HG03469 (cell line): ENCODE measurements at regions not wholly inside any gene's neighbourhood (a gene's known extent, or its start where the extent isn't known, plus 50 kb on each side); places are given as distances from the start of the nearest gene placed in this dataset.

Experiments
- ATAC-seq: cut with Tn5 transposase; IDR thresholded peaks from one replicate; pipeline ENCODE4 v1.9.1; 2021; ENCODE audit warnings: mild to moderate bottlenecking, moderate library complexity, moderate number of reproducible peaks; ENCODE audit not compliant: unreplicated experiment

DNA sequence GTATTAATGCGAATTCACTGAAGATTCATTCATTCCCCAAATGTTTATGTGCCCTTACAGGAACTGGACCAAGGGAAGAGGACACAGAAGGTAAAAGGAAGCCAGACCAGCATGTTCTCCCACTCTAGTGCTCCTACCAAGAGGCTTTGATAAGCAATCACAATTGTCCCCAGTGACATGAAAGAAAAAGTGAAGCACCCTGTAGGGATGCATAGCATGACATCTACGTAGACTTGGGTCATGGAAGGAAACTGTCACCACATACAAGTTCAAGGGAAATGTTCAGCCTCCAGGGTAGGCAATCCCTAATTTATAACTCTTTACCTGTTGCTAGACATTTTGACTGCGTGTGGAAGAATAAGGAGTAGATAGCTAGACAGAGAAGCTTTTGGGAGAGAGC lies 348.6 kb upstream of the MCTP2 start:
- no peak for ATAC-seq

- ATAC-seq = no peak
Observed at GRCh38 chr15:93882141-93882540, 349.2 kb upstream of the MCTP2 start.

DNA sequence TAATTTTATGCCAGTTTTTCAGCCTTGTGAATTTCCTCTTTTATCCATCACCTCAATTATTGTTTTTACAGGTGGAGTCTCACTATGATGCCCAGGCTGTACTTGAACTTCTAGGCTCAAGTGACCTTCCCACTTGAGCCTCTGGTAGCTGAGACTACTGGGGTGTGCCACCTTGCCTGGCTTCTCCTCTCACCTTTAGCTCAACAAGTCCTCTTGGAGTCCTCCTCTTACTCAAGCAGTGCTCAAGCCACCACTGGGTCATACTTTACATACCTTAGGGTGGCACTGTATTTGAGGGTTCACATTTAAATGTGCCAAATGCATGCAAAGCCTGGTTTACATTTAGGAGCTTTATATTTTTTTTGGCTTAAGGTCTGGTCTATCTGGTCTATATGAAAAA lies 350.1 kb upstream of the MCTP2 start:
- ATAC-seq = no peak

DNA sequence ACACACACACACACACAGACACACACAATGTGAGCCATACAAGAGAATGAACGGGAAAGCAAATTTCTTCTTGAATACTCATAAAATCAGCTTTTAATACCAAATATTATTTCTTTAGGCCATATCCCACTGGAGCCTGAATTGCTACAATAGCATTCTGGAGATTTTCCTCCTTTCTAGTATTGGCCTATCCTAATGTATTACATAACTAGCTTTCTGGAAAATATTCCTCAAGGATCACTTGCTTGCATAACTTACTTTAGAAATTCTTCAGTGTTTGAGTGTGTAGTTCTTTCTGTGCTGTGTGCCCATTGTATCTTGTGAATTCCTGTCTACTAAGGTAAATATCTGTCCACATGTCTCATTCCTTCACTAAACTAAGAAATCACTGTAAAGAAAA lies 351.0 kb upstream of the MCTP2 start:
- no peak for ATAC-seq

- ATAC-seq = no peak
Observed at GRCh38 chr15:93870583-93870982, 360.8 kb upstream of the MCTP2 start.

DNA sequence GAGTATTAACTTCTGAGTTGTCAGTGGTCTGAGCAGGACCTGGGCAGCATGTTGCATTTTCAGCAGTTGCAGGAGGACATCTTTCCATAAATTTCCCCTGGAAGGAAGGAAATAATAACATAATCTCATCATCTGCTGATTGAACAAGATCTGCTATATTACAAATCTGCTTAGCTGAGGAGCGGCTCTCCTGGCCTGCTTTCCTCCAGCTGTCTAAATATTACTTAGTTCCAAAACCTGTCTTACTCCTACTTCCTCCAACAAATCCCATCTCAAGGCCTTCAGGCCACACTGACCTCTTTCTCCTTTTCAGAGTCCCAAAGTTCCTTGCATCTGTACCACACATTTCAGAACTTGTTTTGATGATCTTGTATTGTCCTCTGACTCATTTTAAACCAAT lies 364.4 kb upstream of the MCTP2 start:
- ATAC-seq = no peak

DNA sequence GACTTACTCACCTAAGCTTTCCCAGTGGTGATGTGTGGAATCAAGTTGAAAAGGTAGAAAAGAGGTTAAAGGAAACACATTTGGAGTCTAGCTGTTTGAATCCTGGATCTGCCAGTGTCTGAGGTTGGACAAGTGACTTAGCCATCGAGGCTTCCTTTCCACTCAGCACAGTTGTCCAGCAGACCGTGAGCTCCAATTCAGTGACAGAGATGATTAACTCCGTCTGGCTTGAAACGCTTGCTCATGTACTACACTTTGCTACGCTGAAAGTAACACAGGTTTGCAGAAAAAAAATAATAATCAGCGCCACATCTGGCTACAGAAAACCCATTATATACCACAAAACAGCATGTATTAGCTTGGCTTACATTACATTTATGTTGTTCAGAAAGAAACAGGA lies 364.9 kb upstream of the MCTP2 start:
- no peak for ATAC-seq

DNA sequence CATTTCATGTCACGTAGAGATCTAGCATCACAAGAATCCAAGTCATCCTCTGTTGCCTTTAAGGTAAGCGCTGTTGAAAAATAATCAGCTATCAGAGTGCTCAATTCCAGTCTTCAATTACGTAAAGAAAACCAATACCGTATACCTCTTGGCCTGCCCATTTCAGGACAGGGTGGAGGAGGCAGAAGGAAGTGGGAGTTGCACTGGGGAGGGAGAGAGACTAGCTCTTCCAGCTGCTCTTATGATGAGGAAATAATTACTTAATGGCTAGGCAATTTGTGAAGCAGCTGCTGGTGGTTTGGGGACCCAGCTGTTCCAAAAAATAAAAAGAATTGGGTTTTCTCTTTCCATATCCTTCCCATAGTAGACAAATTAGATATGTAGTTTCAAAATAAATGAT lies 365.8 kb upstream of the MCTP2 start:
- no peak for ATAC-seq

- no peak for ATAC-seq
Observed at GRCh38 chr15:93862791-93863190, 368.6 kb upstream of the MCTP2 start.

DNA sequence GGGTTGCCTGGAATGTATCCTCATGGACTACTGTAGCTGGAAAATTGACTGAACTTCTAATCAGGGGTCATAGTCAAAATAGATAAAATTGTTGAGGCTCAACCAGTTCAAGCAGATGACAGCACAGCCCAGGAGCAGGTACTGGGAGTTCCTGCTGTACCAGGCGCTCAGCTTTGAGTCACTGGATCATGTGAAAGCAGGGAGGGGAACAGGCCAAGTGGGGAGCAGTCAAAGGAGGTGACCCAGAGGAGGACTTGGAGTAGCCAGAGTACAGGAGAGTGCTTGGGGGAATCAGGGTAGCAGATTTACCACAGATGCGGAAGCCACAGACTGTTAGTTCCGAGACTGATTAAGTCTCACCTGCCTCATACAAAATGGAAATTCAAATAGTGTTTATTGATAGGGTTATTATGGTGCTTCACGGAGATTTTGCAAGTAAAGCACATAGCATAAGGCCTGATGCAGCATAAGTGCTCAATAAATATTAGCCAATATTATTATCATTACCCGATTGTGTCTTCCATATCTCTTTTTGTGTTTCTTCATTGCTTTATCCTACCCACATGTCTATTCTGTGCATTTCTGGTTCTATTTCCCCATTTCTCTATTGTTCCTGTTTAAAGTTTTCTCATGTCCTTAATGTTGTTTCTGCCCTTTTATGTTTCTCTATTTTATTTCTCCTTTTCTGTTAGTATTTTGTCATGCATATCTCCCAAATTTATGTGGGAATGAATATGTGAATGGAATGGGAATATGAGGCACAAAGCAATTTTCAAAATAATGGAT lies 369.2 kb upstream of the MCTP2 start:
- no peak for ATAC-seq

- no peak for ATAC-seq
Observed at GRCh38 chr15:93861413-93861812, 369.9 kb upstream of the MCTP2 start.

DNA sequence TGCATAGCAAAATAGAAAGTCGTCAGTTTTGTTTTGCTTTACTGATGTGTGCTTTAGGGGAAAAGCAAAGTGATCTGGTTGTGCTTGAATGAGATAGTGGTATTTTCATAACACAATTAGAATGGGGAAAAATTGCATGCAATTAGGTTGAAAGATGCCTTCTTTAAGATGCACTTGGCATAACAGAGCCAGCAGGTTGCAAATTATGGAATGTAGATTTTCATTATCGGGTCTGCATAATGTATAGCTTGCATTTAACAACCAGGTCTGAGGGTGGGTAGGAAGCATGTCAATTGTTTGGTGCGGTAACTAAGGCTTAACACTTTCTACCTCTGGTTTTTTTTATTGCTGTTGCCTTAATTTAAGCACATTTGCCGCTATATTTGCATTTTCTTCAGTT lies 370.7 kb upstream of the MCTP2 start:
- ATAC-seq = no peak

DNA sequence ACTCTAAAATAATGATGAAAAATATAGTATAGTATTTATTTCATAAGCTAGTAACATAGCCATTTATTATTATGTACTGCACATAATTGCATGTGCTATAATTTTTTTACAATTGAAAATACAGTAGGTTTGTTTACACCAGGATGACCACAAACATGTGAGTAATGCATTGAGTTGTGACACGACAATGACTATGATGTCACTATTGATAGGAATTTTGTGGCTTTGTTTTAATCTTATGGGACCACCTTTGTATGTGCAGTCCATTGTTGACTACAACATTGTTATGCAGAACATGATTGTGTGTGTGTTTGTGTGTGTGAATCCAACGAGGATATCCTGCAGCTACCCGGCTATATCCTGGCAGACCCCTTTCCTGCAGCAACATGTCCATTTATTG lies 372.2 kb upstream of the MCTP2 start:
- ATAC-seq = no peak

DNA sequence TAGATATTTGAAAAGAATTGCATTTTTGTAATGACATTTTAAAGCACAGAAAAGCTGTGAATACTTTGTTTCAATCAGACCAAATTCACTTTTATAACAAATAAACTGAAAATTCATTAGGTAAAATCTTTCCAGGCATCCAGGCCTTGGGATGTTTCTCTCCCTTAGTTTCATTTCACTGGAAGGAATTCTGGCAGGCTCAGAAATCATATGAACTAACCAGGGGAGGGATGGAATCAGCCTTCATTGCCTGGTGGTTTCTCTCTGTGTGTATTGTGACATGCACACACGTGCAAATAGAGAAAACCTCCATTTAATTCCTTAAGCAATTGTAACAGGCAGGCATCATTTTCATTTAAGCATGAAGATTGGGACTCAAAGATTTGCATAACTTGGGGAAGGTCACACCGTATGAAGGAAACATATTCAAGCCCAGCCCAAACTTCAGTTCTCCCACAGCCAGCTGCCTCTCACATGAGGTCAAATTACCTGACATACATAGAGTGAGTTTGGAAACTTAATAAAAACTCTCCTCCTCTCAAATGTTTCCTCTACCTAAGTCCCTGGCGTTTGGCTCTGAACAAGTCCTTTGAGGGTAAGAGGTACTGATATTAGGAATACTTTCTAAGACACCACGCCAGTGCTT lies 376.1 kb upstream of the MCTP2 start:
- ATAC-seq = no peak

DNA sequence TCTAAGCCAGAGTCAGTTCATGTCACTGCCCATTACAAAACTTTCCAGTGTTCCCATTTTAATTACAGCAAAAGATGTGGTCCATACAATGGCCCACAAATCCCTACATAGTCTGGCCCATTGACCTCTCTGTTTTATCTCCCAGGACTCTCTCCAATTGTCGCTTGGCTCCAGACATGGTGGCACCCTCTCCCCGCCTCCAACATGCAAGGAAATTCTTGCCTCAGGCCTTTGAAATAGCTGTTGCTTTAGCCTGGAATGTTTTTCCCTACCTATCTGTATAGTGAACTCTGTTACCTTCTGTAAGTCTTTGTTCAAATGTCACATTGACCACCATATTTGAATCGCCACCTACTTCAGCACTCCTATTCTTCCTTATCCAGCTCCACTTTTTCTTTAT lies 377.3 kb upstream of the MCTP2 start:
- ATAC-seq = no peak

DNA sequence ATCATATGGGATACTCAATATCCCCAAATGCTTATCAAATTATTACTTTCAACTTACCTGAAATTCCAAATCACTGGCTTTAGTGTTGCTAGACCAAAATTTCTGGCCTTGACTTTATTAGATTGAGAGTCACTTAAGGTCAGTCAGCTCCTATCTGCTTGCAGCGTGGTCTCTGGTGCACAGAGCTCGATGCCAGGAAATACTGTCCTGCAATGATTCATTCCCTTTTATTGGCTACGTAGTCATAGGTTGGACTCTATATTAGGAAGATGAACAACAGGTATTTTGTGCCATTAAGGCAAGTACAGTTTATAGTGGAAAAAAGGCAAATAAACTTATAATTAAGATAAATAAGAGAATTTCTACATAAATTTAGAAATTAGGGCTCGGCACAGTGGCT lies 378.6 kb upstream of the MCTP2 start:
- no peak for ATAC-seq

- no peak for ATAC-seq
Observed at GRCh38 chr15:93848490-93848889, 382.9 kb upstream of the MCTP2 start.

- no peak for ATAC-seq
Observed at GRCh38 chr15:93848076-93848475, 383.3 kb upstream of the MCTP2 start.

DNA sequence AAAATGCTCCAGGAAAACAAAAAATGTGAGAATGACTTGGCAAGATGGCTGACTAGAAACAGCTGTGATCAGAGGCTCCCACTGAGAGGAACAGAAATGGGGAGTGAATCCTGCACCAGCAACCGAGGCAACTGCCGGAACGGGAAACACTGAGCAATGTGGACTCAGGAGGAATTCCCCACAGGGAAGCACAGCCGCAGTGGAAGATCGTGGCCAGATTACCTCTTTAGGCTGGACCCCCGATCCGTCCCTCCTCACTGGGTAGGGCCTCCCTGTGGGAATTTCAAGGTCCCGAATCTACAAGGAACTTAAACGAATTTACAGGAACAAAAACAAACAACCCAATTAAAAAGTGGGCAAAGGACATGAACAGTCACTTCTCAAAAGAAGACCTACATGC lies 385.2 kb upstream of the MCTP2 start:
- ATAC-seq = no peak

DNA sequence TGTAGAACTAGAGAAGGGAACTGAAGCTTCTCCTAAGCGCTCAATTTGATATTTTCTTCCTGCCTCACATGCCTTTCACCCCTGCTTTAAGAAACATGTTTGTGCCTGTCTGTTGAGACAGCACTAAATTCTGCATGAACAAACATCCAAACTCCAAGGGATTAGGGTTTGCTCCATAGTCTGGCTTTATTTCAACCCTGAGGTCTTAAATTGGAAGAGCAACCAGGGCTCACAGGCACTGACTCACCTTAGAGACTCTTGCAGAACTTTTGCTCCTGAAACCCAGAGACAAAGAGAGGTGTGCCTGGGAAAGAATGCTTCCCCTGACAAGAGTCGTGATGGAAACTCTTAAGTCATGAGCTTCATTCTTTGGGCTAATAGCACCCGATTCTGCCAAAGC lies 393.9 kb upstream of the MCTP2 start:
- no peak for ATAC-seq

DNA sequence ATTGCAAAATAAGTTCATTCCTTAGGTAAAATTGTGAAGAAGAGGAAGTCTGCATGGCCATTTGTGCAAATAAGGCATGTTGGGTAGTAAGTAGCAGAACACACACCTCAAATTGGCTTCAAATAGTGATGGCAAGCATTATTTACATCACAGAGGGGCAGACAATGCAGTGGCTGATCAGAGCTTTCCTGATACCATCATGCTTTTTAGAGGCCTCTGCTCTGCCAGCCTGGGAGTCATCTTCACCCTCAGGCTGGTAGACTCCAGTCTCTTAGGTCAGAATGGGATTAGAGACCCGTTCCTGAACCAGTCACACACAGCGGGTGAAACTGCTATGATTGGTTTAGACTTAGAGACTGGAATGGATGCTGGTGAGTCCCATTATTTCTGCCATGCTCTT lies 396.0 kb upstream of the MCTP2 start:
- ATAC-seq = no peak

DNA sequence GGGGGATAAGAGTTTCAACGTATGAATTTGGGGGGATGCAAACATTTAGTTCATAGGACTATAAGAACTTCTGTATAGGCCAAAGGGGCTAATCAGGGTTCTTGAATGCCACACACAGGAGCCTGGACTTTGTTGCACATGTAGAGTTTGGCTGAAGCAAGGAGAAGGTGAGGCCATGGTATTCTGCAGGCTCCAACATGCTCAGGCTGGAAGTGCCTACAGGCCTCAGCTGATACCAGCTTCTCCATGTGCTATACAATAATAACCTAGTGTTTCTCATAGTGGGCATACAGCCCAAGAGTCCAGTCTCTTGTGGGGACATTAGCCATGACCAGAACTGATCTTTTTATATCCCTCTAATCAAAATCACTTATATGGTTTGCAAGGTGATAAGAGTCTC lies 399.7 kb upstream of the MCTP2 start:
- no peak for ATAC-seq
